ENCODE measurements at regions not wholly inside any gene's neighbourhood (a gene's known extent, or its start where the extent isn't known, plus 50 kb on each side); places are given as distances from the start of the nearest gene placed in this dataset.

DNA sequence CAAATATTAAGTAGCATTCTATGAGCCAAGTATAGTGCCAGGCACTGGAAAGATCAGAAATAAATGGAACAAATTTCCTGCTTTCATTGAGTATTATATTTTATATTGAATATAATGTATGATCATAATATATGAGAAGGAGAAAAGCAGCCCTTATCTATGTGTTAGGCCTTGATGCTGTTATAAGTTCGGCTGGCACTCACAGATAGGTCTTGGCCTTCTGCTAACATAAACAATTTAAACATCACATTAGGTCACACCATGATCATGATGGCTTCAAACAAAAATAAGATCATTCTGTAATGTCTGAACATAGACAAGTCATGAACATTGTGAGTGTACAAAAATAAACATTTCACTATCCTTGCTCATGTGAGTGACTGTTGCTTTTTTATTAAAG is 584.0 kb upstream of the ZNF385D start:
- no peak for DNase-seq (ENCODE audit: low spot score)
- Mint-ChIP-seq H3K4me1 (ENCODE audit: unreplicated experiment) (no peaks in the 10 kb centered on the region), H3K36me3 (ENCODE audit: low read depth, unreplicated experiment) (no peaks in the 10 kb centered on the region), H3K27ac (ENCODE audit: unreplicated experiment) (no peak overlapping the region), H3K4me3 (ENCODE audit: unreplicated experiment) (no peak overlapping the region), H3K9me3 (ENCODE audit: unreplicated experiment) (no peaks in the 10 kb centered on the region), H3K27me3 (ENCODE audit: unreplicated experiment) (no peaks in the 10 kb centered on the region)
- TF ChIP-seq, protein P1, sequence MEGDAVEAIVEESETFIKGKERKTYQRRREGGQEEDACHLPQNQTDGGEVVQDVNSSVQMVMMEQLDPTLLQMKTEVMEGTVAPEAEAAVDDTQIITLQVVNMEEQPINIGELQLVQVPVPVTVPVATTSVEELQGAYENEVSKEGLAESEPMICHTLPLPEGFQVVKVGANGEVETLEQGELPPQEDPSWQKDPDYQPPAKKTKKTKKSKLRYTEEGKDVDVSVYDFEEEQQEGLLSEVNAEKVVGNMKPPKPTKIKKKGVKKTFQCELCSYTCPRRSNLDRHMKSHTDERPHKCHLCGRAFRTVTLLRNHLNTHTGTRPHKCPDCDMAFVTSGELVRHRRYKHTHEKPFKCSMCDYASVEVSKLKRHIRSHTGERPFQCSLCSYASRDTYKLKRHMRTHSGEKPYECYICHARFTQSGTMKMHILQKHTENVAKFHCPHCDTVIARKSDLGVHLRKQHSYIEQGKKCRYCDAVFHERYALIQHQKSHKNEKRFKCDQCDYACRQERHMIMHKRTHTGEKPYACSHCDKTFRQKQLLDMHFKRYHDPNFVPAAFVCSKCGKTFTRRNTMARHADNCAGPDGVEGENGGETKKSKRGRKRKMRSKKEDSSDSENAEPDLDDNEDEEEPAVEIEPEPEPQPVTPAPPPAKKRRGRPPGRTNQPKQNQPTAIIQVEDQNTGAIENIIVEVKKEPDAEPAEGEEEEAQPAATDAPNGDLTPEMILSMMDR (IDR thresholded peaks at IDR 0.05; ENCODE audit: unreplicated experiment): no peak

DNA sequence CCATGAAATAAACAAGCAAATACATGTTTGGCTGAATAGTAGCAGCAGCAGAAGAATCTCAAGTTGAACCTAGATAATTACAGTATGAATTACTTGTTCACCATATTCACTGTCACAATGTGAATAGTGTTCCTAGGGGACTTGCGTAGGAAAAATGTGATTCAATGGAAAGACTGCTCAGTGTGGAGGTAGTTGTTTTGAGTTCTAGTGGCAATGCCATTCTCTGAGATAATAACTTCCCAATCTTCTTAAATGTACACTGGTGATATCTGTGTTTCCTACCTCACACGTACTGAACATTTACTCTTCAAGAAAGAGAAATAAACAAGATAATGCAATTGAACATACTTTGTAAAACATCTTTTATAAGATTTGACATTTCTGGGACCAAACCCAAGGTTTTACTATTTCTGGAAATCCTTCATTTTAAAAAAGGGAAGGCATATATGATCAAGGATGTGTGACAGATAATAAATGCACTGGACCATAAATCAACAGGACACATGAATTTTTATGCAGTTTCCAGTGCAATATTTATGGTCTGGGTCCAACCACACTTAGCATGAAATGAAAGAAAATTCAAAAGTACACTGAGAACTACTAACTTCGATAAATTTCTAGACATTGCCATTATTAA is 598.3 kb upstream of the ZNF385D start:
- H3K36me3 Mint-ChIP-seq (ENCODE audit: low read depth, unreplicated experiment): no peaks in the 10 kb centered on the region
- TF ChIP-seq, protein P1 (IDR thresholded peaks at IDR 0.05; ENCODE audit: unreplicated experiment): no peak
- H3K27ac Mint-ChIP-seq (ENCODE audit: unreplicated experiment): no peak overlapping the region
- no peak overlapping the region for H3K4me3 Mint-ChIP-seq (ENCODE audit: unreplicated experiment)
- no peaks in the 10 kb centered on the region for H3K27me3 Mint-ChIP-seq (ENCODE audit: unreplicated experiment)
- no peaks in the 10 kb centered on the region for H3K4me1 Mint-ChIP-seq (ENCODE audit: unreplicated experiment)
- no peaks in the 10 kb centered on the region for H3K9me3 Mint-ChIP-seq (ENCODE audit: unreplicated experiment)
- DNase-seq (ENCODE audit: low spot score): no peak

DNA sequence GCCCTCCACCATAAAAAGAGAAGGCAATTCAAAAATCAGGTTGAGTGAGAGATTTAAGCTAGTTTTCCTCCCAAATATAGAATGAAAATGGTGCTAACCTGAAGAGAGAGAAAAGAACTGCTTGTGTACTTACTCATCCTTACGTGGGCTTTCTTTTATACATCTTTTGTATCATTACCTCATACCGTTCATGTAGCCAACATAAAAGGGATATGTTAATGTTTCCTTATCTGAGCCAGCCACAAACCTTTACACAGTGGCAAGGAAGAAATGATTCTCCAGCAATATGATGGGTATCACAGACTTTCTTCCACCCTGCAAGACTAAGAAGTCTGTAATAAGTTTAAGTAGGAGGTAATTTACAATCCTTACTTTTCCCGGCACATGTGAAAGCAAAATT is 600.8 kb upstream of the ZNF385D start:
- no peaks in the 10 kb centered on the region for H3K9me3 Mint-ChIP-seq (ENCODE audit: unreplicated experiment)
- H3K36me3 Mint-ChIP-seq (ENCODE audit: low read depth, unreplicated experiment): no peaks in the 10 kb centered on the region
- H3K4me1 Mint-ChIP-seq (ENCODE audit: unreplicated experiment): no peaks in the 10 kb centered on the region
- peaks cover 2% of the 10 kb centered on the region for H3K27me3 Mint-ChIP-seq (ENCODE audit: unreplicated experiment)
- TF ChIP-seq, protein P1 (IDR thresholded peaks at IDR 0.05; ENCODE audit: unreplicated experiment): no peak
- DNase-seq (ENCODE audit: low spot score): no peak
- H3K27ac Mint-ChIP-seq (ENCODE audit: unreplicated experiment): no peak overlapping the region
- no peak overlapping the region for H3K4me3 Mint-ChIP-seq (ENCODE audit: unreplicated experiment)

- DNase-seq (ENCODE audit: low spot score): no peak
- no peaks in the 10 kb centered on the region for H3K9me3 Mint-ChIP-seq (ENCODE audit: unreplicated experiment)
- no peaks in the 10 kb centered on the region for H3K4me1 Mint-ChIP-seq (ENCODE audit: unreplicated experiment)
- no peak overlapping the region for H3K4me3 Mint-ChIP-seq (ENCODE audit: unreplicated experiment)
- no peaks in the 10 kb centered on the region for H3K36me3 Mint-ChIP-seq (ENCODE audit: low read depth, unreplicated experiment)
- no peak overlapping the region for H3K27ac Mint-ChIP-seq (ENCODE audit: unreplicated experiment)
- TF ChIP-seq, protein P1 (IDR thresholded peaks at IDR 0.05; ENCODE audit: unreplicated experiment): no peak
- peaks cover 2% of the 10 kb centered on the region for H3K27me3 Mint-ChIP-seq (ENCODE audit: unreplicated experiment)
These were observed 602.1 kb upstream of the ZNF385D start for GRCh38 chr3:22353126-22353525.

GRCh38 chr3:22358334-22358733 is 607.3 kb upstream of the ZNF385D start:
- Mint-ChIP-seq H3K27ac (ENCODE audit: unreplicated experiment) (no peak overlapping the region), H3K4me3 (ENCODE audit: unreplicated experiment) (no peak overlapping the region), H3K27me3 (ENCODE audit: unreplicated experiment) (peaks cover 2% of the 10 kb centered on the region), H3K36me3 (ENCODE audit: low read depth, unreplicated experiment) (no peaks in the 10 kb centered on the region), H3K9me3 (ENCODE audit: unreplicated experiment) (no peaks in the 10 kb centered on the region), H3K4me1 (ENCODE audit: unreplicated experiment) (no peaks in the 10 kb centered on the region)
- no peak for DNase-seq (ENCODE audit: low spot score)
- TF ChIP-seq, protein P1 (IDR thresholded peaks at IDR 0.05; ENCODE audit: unreplicated experiment): no peak

All from endothelial cell (in vitro differentiated cells).